ENCODE measurements at regions not wholly inside any gene's neighbourhood (a gene's known extent, or its start where the extent isn't known, plus 50 kb on each side); places are given as distances from the start of the nearest gene placed in this dataset.

GRCh38 chr17:34750004-34750403, 170.6 kb downstream of the TMEM132E start:
- no peak for TF ChIP-seq CTCF (IDR thresholded peaks at IDR 0.05)
- no peak for TF ChIP-seq POLR2A (IDR thresholded peaks at IDR 0.05)

All from vagina (tissue), 2 donors.